Lower lobe of right lung (tissue), 2 donors: ENCODE measurements at regions not wholly inside any gene's neighbourhood (a gene's known extent, or its start where the extent isn't known, plus 50 kb on each side); places are given as distances from the start of the nearest gene placed in this dataset.

Experiments
- ATAC-seq, 2 donors: fragments of 200-7000 bp; cut with Tn5 transposase; one replicate each; pipeline ENCODE4 v1.9.1; 2020 to 2022; ENCODE audit warnings: mild to moderate bottlenecking in 2 of 2, moderate library complexity in 2 of 2
- DNase-seq: peaks from one replicate; pipeline ENCODE4 v3.0.0-alpha.2; 2020
- H3K27ac ChIP-seq: fragments of 200-600 bp; one replicate; pipeline ENCODE4 v1.8.0; 2022
- H3K27me3 ChIP-seq: fragments of 200-600 bp; one replicate; pipeline ENCODE4 v1.8.0; 2022; ENCODE audit warnings: low read depth
- H3K36me3 ChIP-seq: fragments of 200-600 bp; one replicate; pipeline ENCODE4 v1.8.0; 2022; ENCODE audit warnings: mild to moderate bottlenecking
- H3K4me1 ChIP-seq: fragments of 200-600 bp; one replicate; pipeline ENCODE4 v1.8.0; 2022
- H3K4me3 ChIP-seq: fragments of 200-600 bp; one replicate; pipeline ENCODE4 v1.8.0; 2022; ENCODE audit warnings: mild to moderate bottlenecking
- H3K9me3 ChIP-seq: fragments of 200-600 bp; one replicate; pipeline ENCODE4 v1.8.0; 2022
- intact Hi-C: fragments of 100-400 bp; cut with DNase I; formaldehyde crosslinking; loops from one replicate; pipeline ENCODE4 v1.11.0; 2022
- TF ChIP-seq, protein P1 (sequence below): fragments of 200-600 bp; IDR thresholded peaks from one replicate; pipeline ENCODE4 v1.8.0; 2022; ENCODE audit warnings: antibody characterized with exemption, mild to moderate bottlenecking
- donor health status: DM: no; HTN: yes; CAD: no; lungs with severe emphysema.

DNA sequence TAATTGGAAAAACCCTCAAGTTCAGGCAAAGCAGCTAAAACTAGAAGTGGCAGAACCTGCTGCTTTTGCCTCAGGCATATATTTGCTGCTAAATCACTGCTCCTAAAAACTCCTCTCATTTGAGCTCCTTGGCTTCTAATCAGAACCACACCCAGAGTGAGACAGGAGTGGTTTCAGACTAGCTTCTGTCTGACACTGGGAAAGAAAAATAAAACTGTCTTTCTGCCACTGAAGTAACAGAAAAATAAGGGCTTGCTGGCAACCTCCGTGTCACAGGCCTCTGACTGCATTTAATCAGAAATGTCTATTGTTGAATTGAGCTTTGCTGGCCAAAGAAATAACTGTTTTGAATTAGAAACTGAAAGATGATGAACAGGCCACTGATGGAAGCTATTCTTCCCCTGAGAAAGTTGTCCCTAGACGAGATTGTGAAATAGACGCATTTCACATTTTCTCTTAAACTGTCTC, 52.1 kb upstream of the RAP2C start:
- intact Hi-C loops = no loop called here

DNA sequence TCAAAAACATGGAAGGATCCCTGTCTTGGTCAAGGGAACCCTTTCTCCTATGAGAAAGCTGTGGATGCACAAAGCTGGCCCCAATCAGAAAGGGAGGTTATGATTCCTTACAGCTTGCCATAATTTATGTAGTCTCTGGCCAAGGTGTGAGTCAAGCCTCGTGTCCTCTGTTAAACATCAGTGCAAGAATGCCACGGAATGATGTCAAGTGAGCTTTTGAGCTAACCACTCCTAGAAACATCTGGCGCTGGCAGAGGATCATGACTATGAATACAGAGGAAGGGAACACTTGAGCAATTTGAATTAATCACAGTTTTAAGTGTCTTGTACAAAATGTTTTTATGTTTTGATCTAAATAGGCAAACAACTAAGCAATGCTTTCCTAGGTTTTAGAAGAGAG, 51.5 kb upstream of the RAP2C start:
- ATAC-seq (peak; percentile 13 to 40), DNase-seq (no peak)
- H3K9me3 ChIP-seq = no peaks in the 10 kb centered on the region
- TF ChIP-seq, protein P1, sequence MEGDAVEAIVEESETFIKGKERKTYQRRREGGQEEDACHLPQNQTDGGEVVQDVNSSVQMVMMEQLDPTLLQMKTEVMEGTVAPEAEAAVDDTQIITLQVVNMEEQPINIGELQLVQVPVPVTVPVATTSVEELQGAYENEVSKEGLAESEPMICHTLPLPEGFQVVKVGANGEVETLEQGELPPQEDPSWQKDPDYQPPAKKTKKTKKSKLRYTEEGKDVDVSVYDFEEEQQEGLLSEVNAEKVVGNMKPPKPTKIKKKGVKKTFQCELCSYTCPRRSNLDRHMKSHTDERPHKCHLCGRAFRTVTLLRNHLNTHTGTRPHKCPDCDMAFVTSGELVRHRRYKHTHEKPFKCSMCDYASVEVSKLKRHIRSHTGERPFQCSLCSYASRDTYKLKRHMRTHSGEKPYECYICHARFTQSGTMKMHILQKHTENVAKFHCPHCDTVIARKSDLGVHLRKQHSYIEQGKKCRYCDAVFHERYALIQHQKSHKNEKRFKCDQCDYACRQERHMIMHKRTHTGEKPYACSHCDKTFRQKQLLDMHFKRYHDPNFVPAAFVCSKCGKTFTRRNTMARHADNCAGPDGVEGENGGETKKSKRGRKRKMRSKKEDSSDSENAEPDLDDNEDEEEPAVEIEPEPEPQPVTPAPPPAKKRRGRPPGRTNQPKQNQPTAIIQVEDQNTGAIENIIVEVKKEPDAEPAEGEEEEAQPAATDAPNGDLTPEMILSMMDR = no peak
- H3K27me3 ChIP-seq = no peaks in the 10 kb centered on the region
- H3K4me1 ChIP-seq = no peaks in the 10 kb centered on the region
- H3K4me3 ChIP-seq = no peak overlapping the region
- no peaks in the 10 kb centered on the region for H3K36me3 ChIP-seq
- H3K27ac ChIP-seq = no peak overlapping the region
- intact Hi-C loops = no loop called here

More for the DNA sequence above, 52.1 kb upstream of the RAP2C start:
- DNase-seq (no peak), ATAC-seq (no peak)
- Histone ChIP-seq H3K27me3 (no peaks in the 10 kb centered on the region), H3K36me3 (no peaks in the 10 kb centered on the region), H3K4me3 (no peak overlapping the region), H3K9me3 (no peaks in the 10 kb centered on the region), H3K27ac (peak overlapping the region; percentile 3), H3K4me1 (no peaks in the 10 kb centered on the region)
- TF ChIP-seq, protein P1 = no peak

DNA sequence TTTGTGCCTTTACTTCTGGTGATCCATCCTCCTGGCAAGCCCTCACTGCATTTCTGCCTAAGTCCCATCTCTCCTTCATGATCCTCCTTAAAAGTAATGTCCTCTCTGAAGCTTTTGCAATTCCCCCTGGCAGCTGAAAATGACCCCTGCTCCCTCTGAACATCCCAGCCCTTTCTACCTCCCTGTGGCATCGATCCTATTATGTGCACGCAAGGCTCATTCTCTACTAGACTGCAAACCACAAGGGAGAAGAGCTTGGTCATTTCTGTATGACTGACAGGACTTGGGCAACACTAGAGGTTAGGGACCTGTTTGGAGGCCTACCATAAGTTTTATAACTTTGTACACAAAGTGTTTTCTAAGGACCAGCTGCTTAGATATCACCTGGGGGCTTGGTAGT, 50.8 kb upstream of the RAP2C start:
- Histone ChIP-seq H3K4me3 (no peak overlapping the region), H3K27me3 (no peaks in the 10 kb centered on the region), H3K4me1 (no peaks in the 10 kb centered on the region), H3K36me3 (no peaks in the 10 kb centered on the region), H3K27ac (no peak overlapping the region), H3K9me3 (no peaks in the 10 kb centered on the region)
- TF ChIP-seq, protein P1 = no peak
- DNase-seq = no peak
- ATAC-seq = no peak
- intact Hi-C loops = no loop called here
